SU-DHL-6 (cell line): ENCODE measurements at regions not wholly inside any gene's neighbourhood (a gene's known extent, or its start where the extent isn't known, plus 50 kb on each side); places are given as distances from the start of the nearest gene placed in this dataset.

Source experiments
- CTCF ChIP-seq: fragments of 200-600 bp; sonication (generic); IDR thresholded peaks from one replicate; pipeline ENCODE4 v1.5.1; 2017; ENCODE audit warnings: antibody characterized with exemption, mild to moderate bottlenecking, low read length, moderate library complexity; ENCODE audit not compliant: insufficient read depth, poor library complexity, severe bottlenecking
- EZH2phosphoT487 ChIP-seq: fragments of 200-600 bp; sonication (generic), shearing (Covaris generic); conservative IDR thresholded peaks from 2 replicates; pipeline ENCODE4 v1.6.1; 2018; ENCODE audit warnings: mild to moderate bottlenecking, antibody characterized with exemption, low read length, moderate library complexity, mixed read lengths

DNA sequence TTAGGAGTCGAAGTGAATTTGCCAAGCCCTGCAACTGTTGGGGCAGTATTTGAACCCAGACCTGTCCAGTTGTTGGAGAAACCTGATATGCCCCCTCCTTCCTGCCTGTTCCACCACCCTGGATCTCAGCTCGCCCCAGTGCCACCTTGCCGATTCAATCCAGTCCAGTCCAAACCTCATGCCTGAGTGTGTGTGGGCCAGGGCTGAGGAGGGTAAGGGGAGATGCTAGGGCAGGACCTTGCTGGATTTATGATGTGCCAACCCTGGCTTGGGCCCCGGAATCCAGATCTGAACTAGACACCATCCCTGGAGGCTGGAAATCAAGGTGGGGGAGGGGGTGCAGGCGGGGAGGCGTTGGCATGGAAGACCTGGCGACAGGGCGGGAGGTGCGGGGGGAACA is 98.9 kb upstream of the WNT4 start:
- TF ChIP-seq CTCF: no peak
- TF ChIP-seq EZH2phosphoT487: no peak
